ENCODE measurements at regions not wholly inside any gene's neighbourhood (a gene's known extent, or its start where the extent isn't known, plus 50 kb on each side); places are given as distances from the start of the nearest gene placed in this dataset.

- ATAC-seq (no peak), DNase-seq (ENCODE audit: low read depth, low spot score) (no peak)
- ChIA-PET POLR2A (no interaction called here), CTCF (no interaction called here)
- Histone ChIP-seq H3K4me1 (ENCODE audit: control insufficient read depth, insufficient read depth, low read length) (no peaks in the 10 kb centered on the region), H3K36me3 (ENCODE audit: control insufficient read depth, insufficient read depth, low read length) (no peaks in the 10 kb centered on the region), H3K27me3 (ENCODE audit: control insufficient read depth, insufficient read depth, low read length) (no peaks in the 10 kb centered on the region), H3K9me3 (ENCODE audit: control insufficient read depth, insufficient read depth, low read depth, low read length) (no peaks in the 10 kb centered on the region), H3K27ac (ENCODE audit: low read length) (no peak overlapping the region), H3K4me3 (ENCODE audit: low read depth in 2 of 2, low read length in 2 of 2) (no peak overlapping the region)
- intact Hi-C loops (cut with micrococcal nuclease; ENCODE audit: unreplicated experiment) = no loop called here
- in situ Hi-C loops (cut with HindIII; ENCODE audit: low pct_unique_long_range_greater_than_20kb, low sequenced_read_pairs) = no loop called here
- no peak for TF ChIP-seq POLR2AphosphoS5 (IDR thresholded peaks at IDR 0.05; ENCODE audit: low read depth, low read length)
- no peak for TF ChIP-seq SIN3A (IDR thresholded peaks at IDR 0.05; ENCODE audit: borderline replicate concordance, insufficient read depth, low read depth, low read length)
- no peak for TF ChIP-seq TCF7L2 (IDR thresholded peaks at IDR 0.05; ENCODE audit: low read depth, low read length)
- no peak for TF ChIP-seq REST (IDR thresholded peaks at IDR 0.05; ENCODE audit: insufficient read depth in 1 of 2, low read depth in 2 of 2, low read length in 1 of 2)
- no peak for TF ChIP-seq CTCF (IDR thresholded peaks at IDR 0.05)
- BruUV-seq (replicated peaks) = no TSS peak
These were observed 386.5 kb upstream of the TCF4 start for GRCh38 chr18:55974521-55974920.

GRCh38 chr18:55968550-55968949, 380.6 kb upstream of the TCF4 start:
- Histone ChIP-seq H3K36me3 (ENCODE audit: control insufficient read depth, insufficient read depth, low read length) (no peaks in the 10 kb centered on the region), H3K9me3 (ENCODE audit: control insufficient read depth, insufficient read depth, low read depth, low read length) (no peaks in the 10 kb centered on the region), H3K27ac (ENCODE audit: low read length) (no peak overlapping the region), H3K4me3 (ENCODE audit: low read depth in 2 of 2, low read length in 2 of 2) (no peak overlapping the region), H3K4me1 (ENCODE audit: control insufficient read depth, insufficient read depth, low read length) (no peaks in the 10 kb centered on the region), H3K27me3 (ENCODE audit: control insufficient read depth, insufficient read depth, low read length) (no peaks in the 10 kb centered on the region)
- in situ Hi-C loops (cut with HindIII; ENCODE audit: low pct_unique_long_range_greater_than_20kb, low sequenced_read_pairs) = no loop called here
- no TSS peak for BruUV-seq (replicated peaks)
- ATAC-seq (no peak), DNase-seq (ENCODE audit: low read depth, low spot score) (no peak)
- POLR2A ChIA-PET = no interaction called here
- intact Hi-C loops (cut with micrococcal nuclease; ENCODE audit: unreplicated experiment) = no loop called here
- TF ChIP-seq CTCF (IDR thresholded peaks at IDR 0.05) (no peak), POLR2AphosphoS5 (IDR thresholded peaks at IDR 0.05; ENCODE audit: low read depth, low read length) (no peak), TCF7L2 (IDR thresholded peaks at IDR 0.05; ENCODE audit: low read depth, low read length) (no peak), REST (IDR thresholded peaks at IDR 0.05; ENCODE audit: insufficient read depth in 1 of 2, low read depth in 2 of 2, low read length in 1 of 2) (no peak), SIN3A (IDR thresholded peaks at IDR 0.05; ENCODE audit: borderline replicate concordance, insufficient read depth, low read depth, low read length) (no peak)
- CTCF ChIA-PET = no interaction called here

Measured in Panc1 (cell line).